Prostate gland (tissue), 2 donors: ENCODE measurements at regions not wholly inside any gene's neighbourhood (a gene's known extent, or its start where the extent isn't known, plus 50 kb on each side); places are given as distances from the start of the nearest gene placed in this dataset.

Experiments used
- DNase-seq: peaks from one replicate; pipeline ENCODE4 v3.0.0-alpha.2; 2019; ENCODE audit warnings: low spot score
- H3K27ac ChIP-seq, 2 donors: fragments of 200-600 bp; sonication (generic); 2 replicates each; pipeline ENCODE4 v1.5.1; 2017 to 2019
- H3K27me3 ChIP-seq: fragments of 200-600 bp; sonication (generic); replicated peaks from 2 replicates; pipeline ENCODE4 v1.5.1; 2019; ENCODE audit not compliant: insufficient read depth
- H3K36me3 ChIP-seq, 2 donors: fragments of 200-600 bp; sonication (generic); 1 replicate in 1 of 2; 2 replicates in 1 of 2; pipeline versions ENCODE4 v1.5.1 to v1.8.1; 2017 to 2019
- H3K4me1 ChIP-seq: fragments of 200-600 bp; sonication (generic); replicated peaks from 2 replicates; pipeline ENCODE4 v1.5.1; 2019
- H3K4me3 ChIP-seq, 2 donors: fragments of 200-600 bp; sonication (generic); 2 replicates each; pipeline ENCODE4 v1.5.1; 2017 to 2019
- H3K9me3 ChIP-seq: fragments of 200-600 bp; sonication (generic); 2 replicates; pipeline ENCODE4 v1.5.1; 2017
- POLR2A ChIP-seq: fragments of 450-650 bp; IDR thresholded peaks from one replicate; pipeline ENCODE4 v1.6.1; 2016; ENCODE audit warnings: antibody characterized with exemption, mild to moderate bottlenecking
- POLR2AphosphoS5 ChIP-seq: sonication (generic); formaldehyde crosslinking; IDR thresholded peaks from one replicate; pipeline ENCODE4 v1.6.1; 2017; ENCODE audit warnings: antibody characterized with exemption
- WGBS: methylation state at CpG from one replicate; pipeline ENCODE4 v1.1.5; 2018; 5-methylcytosine and 5-hydroxymethylcytosine counted together
- intact Hi-C: fragments of 100-400 bp; cut with DNase I; formaldehyde crosslinking; loops from one replicate; pipeline ENCODE4 v1.14.2; 2022
- TF ChIP-seq, protein P1 (sequence below), 4 experiments: fragments of 200-600 bp in 2 of 4; fragments of 450-650 bp in 2 of 4; sonication (generic) in 2 of 4; IDR thresholded peaks; 1 replicate in 3 of 4; 2 replicates in 1 of 4; pipeline ENCODE4 v1.5.1; 2016 to 2019; ENCODE audit warnings: antibody characterized with exemption in 4 of 4, mild to moderate bottlenecking in 2 of 4, moderate library complexity in 2 of 4

DNA sequence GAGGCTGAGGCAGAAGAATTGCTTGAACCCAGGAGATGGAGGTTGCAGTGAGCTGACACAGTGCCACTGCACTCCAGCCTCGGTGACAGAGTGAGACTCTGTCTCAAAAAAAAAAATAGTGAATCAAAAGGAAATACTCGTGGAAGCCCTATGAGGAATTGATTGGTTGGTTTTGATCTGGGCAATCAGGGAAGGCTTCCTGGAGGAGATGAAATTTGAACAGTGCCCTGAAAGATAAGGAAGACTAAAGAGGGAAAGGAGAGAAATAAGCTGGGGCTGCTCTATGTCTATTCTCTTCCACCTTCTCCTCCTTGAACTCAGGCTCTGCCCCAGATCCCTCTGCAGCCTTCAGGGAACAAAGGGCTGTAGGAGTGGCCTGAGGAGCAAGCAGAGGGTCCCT is 54.1 kb downstream of the IRF2BPL start:
- Histone ChIP-seq H3K36me3 (no peaks in the 10 kb centered on the region), H3K4me1 (no peaks in the 10 kb centered on the region), H3K9me3 (no peaks in the 10 kb centered on the region), H3K4me3 (no peak overlapping the region), H3K27ac (no peak overlapping the region), H3K27me3 (no peaks in the 10 kb centered on the region)
- WGBS: 78% methylated on average over 2 of the region's 2 CpGs
- DNase-seq: no peak
- TF ChIP-seq, protein P1, sequence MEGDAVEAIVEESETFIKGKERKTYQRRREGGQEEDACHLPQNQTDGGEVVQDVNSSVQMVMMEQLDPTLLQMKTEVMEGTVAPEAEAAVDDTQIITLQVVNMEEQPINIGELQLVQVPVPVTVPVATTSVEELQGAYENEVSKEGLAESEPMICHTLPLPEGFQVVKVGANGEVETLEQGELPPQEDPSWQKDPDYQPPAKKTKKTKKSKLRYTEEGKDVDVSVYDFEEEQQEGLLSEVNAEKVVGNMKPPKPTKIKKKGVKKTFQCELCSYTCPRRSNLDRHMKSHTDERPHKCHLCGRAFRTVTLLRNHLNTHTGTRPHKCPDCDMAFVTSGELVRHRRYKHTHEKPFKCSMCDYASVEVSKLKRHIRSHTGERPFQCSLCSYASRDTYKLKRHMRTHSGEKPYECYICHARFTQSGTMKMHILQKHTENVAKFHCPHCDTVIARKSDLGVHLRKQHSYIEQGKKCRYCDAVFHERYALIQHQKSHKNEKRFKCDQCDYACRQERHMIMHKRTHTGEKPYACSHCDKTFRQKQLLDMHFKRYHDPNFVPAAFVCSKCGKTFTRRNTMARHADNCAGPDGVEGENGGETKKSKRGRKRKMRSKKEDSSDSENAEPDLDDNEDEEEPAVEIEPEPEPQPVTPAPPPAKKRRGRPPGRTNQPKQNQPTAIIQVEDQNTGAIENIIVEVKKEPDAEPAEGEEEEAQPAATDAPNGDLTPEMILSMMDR (IDR thresholded peaks at IDR 0.05): no peak
- TF ChIP-seq POLR2A: no peak
- no peak for TF ChIP-seq POLR2AphosphoS5
- intact Hi-C loops: no loop called here

DNA sequence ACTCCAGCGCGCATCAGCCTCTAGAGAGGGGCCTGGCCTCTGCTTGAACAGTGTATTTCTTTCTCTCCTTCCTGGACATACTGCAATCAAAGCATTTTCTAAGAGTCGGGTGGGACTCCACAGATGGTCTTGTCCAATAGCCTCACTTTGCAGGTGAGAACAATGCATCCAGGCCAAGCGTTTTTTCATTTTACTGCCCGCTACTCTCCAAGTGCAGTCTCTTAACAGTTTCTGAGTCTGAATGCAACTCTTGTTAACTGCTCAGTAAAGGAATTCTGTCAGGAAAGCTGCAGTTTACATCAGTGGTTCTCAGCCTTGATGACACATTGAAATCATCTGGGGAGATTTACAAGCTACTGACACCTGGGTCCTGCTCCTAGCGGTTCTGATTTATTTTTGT is 57.0 kb downstream of the IRF2BPL start:
- Histone ChIP-seq H3K27ac (no peak overlapping the region), H3K27me3 (no peaks in the 10 kb centered on the region), H3K4me3 (no peak overlapping the region), H3K4me1 (no peaks in the 10 kb centered on the region), H3K36me3 (no peaks in the 10 kb centered on the region), H3K9me3 (no peaks in the 10 kb centered on the region)
- no peak for DNase-seq
- intact Hi-C loops: no loop called here
- TF ChIP-seq POLR2A (no peak), POLR2AphosphoS5 (no peak)
- TF ChIP-seq, protein P1 (IDR thresholded peaks at IDR 0.05): no peak
- WGBS: 88% methylated on average over 6 of the region's 6 CpGs

DNA sequence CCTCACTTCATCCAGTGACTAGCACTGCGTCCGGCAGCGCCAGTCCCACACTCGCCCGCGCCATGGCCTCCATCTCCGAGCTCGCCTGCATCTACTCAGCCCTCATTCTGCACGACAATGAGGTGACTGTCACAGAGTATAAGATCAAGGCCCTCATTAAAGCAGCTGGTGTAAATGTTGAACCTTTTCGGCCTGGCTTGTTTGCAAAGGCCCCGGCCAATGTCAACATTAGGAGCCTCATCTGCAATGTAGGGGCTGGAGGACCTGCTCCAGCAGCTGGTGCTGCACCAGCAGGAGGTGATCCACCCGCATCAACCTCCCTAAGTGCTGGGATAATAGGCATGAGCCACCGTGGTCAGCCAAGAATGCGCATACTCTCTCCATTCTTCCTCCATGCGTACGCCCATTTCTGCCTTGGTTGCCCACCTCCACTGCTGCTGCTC is 59.9 kb downstream of the IRF2BPL start:
- no peak overlapping the region for H3K4me3 ChIP-seq
- H3K9me3 ChIP-seq: no peaks in the 10 kb centered on the region
- no peaks in the 10 kb centered on the region for H3K4me1 ChIP-seq
- no peaks in the 10 kb centered on the region for H3K36me3 ChIP-seq
- DNase-seq: no peak
- no peak overlapping the region for H3K27ac ChIP-seq
- 77% methylated on average over 16 of the region's 16 CpGs for WGBS
- intact Hi-C loops: no loop called here
- TF ChIP-seq POLR2A (no peak), POLR2AphosphoS5 (no peak)
- TF ChIP-seq, protein P1 (IDR thresholded peaks at IDR 0.05): no peak
- no peaks in the 10 kb centered on the region for H3K27me3 ChIP-seq

DNA sequence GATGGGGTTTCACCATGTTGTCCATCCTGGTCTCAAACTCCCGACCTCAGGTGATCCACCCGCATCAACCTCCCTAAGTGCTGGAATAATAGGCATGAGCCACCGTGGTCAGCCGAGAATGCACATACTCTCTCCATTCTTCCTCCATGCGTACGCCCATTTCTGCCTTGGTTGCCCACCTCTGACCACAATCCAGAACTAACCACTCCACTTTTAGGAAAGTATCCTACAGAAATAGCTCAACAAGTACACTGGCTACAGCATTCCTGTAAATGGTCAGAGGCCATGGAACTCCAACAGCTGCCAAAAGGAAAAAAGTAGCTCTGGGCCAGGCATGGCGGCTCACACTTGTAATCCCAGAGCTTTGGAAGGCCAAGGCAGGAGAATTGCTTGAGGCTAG is 60.7 kb downstream of the IRF2BPL start:
- no peak overlapping the region for H3K27ac ChIP-seq
- DNase-seq: no peak
- intact Hi-C loops: no loop called here
- 95% methylated on average over 7 of the region's 7 CpGs for WGBS
- H3K27me3 ChIP-seq: no peaks in the 10 kb centered on the region
- H3K4me1 ChIP-seq: no peaks in the 10 kb centered on the region
- no peaks in the 10 kb centered on the region for H3K9me3 ChIP-seq
- no peaks in the 10 kb centered on the region for H3K36me3 ChIP-seq
- TF ChIP-seq, protein P1 (IDR thresholded peaks at IDR 0.05): no peak
- no peak for TF ChIP-seq POLR2A
- no peak for TF ChIP-seq POLR2AphosphoS5
- no peak overlapping the region for H3K4me3 ChIP-seq

DNA sequence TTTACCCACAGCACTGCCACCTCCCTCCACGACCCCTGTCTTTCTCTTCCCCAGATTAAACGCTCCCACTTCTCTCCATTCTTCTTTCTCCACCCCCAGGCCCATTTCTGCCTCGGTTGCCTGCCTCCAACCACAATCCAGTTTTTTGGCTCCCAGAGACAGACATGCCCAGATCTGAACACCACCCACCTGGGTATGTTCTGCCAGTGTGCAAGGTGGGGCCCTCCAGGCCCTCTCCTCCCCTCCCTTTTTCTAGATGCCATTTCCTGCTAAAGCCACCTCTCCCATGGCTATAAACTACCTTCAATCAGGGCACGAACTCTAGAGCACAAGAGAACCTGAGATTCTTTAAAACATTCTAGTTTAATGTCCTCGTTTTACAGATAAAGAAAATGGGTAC is 63.3 kb downstream of the IRF2BPL start:
- Histone ChIP-seq H3K27ac (no peak overlapping the region), H3K9me3 (no peaks in the 10 kb centered on the region), H3K27me3 (no peaks in the 10 kb centered on the region), H3K4me1 (no peaks in the 10 kb centered on the region), H3K36me3 (no peaks in the 10 kb centered on the region), H3K4me3 (no peak overlapping the region)
- 57% methylated on average over 5 of the region's 5 CpGs for WGBS
- TF ChIP-seq POLR2AphosphoS5 (no peak), POLR2A (no peak)
- TF ChIP-seq, protein P1 (IDR thresholded peaks at IDR 0.05): no peak
- intact Hi-C loops: no loop called here
- no peak for DNase-seq
